HG03139 (cell line): ENCODE measurements at regions not wholly inside any gene's neighbourhood (a gene's known extent, or its start where the extent isn't known, plus 50 kb on each side); places are given as distances from the start of the nearest gene placed in this dataset.

ENCODE experiments used
- ATAC-seq: cut with Tn5 transposase; IDR thresholded peaks from one replicate; pipeline ENCODE4 v1.9.1; 2021; ENCODE audit not compliant: unreplicated experiment

GRCh38 chr15:61545763-61546162 is 316.7 kb upstream of the RORA start:
- ATAC-seq: no peak

DNA sequence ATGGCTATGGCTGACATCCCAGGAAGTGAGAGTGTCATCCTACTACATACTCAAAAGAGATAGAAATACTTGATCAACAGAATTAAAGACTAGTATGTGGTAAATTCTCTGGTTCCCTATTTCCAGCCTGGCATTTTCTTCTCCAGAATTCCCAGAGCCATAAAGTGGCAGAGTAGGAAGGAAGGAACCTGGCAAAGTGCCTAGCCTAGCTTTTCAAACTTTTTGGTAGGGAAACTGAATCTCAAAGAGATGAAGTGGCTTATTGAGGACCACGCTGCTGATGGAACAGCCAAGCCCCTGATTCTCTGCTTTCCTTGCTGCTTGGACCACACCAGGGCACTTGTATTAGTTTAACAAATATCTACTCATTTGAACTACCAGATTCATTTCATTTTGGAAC is 312.4 kb upstream of the RORA start:
- no peak for ATAC-seq

DNA sequence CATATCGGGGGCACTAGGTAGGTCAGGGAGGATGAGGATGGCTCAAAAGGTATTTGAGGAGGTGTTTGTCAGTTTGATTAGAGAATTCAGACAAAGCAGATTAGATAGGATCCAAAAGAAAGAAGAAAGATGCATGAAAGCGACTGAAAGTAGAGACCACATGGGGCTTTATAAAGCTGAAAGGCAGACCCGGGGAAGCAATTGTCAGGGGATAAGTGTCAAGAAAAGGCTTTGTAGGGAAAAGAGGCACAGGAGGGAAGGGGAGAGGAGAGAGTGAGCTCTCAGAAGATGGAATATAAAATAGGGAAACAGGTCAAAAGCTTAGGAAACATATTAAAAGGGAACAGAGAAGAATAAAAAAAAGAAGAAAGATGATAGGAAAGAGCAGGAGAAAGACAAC is 308.2 kb upstream of the RORA start:
- ATAC-seq: no peak

GRCh38 chr15:61534986-61535385 is 305.9 kb upstream of the RORA start:
- ATAC-seq: no peak

DNA sequence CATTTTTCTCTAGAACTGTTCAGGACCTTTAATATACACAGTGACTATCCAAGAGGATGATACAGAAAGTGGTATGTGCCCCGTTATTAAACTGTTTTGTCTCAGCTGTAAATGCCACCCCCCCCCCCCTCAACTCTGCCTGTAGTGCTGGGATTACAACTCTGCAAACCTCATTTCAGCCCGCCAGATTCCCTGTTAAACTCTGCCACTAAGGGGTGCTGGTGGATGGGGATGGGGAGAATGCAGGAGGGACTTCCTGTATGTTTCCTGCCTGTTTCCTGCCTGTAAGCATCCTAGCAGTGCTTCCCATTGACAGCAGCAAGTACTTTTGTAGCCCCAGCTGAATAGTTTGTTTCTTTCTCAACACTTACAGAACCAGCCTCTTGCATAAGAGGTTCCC is 301.7 kb upstream of the RORA start:
- no peak for ATAC-seq

DNA sequence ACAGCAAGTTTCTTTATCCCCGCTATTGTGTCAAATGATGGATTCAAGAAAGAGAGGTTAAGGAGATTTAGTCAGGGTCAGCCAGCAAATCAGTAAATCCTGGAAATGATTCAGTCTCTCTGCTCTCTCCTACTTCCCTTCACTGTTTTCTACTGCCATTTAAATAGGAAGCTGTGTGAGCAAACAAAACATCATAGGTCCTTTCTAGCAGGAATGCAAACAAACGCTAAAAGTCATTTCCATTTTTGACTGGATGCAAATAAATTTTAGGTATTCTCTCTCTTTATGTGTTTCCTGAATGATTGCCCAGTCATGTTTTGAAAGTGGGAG is 299.4 kb upstream of the RORA start:
- no peak for ATAC-seq

DNA sequence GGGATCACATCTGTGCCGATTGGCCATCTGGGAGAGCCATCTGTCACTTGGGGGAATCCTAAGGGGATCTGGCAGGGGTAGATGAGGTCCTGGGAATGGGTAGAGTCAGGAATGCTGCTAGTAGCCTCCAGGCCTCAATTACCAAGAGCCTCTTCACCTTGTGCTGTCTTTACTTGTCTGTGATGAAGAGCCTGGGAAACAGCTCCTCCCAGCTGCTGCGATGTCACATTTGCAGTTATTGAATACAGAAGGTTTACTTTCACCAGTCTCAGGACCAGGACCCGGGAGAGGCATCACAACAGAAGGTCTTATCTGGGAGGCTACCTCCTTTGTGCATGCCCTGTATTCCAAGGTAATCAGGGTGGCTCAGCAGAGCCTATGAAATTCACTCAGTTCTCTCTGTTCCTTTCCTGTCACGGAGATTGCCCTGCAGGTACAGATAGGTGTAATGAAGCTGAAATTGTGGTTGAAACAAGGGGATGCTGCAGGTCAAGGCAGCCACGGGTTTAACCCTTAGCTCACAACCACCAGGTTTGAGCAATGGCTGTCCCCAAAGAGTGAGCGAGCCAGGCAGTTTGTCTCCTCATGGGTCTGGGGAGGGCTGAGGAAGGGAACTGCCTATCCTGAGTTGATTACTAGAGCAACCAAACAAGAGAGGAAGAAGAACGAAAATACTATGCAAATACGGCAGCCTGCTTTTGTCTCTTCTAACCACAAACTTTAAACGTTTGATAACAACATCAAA is 298.9 kb upstream of the RORA start:
- ATAC-seq: no peak

GRCh38 chr15:61524545-61524944 is 295.4 kb upstream of the RORA start:
- ATAC-seq: no peak

- ATAC-seq: no peak
These were observed 295.0 kb upstream of the RORA start for GRCh38 chr15:61524086-61524485.

GRCh38 chr15:61522411-61522810 is 293.3 kb upstream of the RORA start:
- ATAC-seq: no peak

DNA sequence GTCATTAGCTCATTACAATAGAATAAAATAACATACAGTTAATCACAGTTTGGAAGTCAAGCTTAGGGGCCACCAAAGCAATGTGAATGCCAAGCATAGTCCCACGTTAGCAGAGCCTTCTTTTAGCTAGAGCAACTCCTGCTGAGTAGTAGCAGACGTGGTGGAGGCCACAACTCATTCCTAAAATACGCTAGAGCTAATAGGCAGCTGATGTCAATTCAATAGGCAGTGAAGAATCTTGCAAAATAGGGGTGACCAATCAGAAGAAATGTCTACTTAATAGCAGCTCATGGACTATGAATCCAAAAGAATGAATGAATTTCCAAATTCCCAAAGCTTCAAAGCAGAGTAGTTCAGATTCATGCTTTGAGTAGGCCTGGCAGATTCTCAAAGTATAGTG is 292.9 kb upstream of the RORA start:
- no peak for ATAC-seq

- no peak for ATAC-seq
These were observed 290.2 kb upstream of the RORA start for GRCh38 chr15:61519296-61519695.

- no peak for ATAC-seq
These were observed 289.3 kb upstream of the RORA start for GRCh38 chr15:61518191-61518950.

- no peak for ATAC-seq
These were observed 288.7 kb upstream of the RORA start for GRCh38 chr15:61517776-61518175.

DNA sequence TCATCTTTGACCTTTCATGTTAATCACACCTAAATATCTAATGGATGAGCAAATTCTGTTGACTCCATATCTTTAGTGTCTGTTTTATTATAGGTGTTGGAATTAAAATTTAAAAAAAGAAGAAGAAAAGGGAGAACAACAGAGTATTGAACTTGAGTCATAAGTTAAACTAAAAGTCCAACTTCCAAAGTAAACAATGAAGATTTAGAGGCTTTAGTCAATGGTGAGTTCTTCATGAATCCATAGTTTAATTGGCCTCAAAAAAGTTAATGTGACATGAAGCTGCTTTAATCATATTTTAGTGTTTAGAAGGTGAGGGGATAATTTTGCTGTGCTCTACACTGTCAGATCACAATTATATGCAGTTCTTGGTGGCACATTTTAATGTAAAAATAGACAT is 288.2 kb upstream of the RORA start:
- no peak for ATAC-seq

DNA sequence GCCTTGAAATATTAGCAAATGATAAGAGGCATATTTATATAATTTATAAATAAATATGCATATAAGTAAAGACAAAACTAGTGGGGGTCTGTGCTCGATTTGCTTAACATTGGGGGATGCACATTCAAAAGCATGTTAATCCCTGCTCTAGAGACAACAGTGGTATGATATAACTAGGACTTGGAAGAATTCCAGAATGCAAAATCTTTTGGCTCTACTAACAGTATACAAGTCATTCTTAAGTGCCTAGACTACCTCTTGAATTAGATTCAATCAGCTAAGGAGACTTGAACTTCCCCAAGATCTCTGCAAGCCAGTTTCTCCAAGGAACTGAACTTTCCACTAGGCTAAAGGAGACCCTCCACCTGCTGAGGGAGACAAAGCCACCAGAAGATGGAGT is 282.7 kb upstream of the RORA start:
- no peak for ATAC-seq

GRCh38 chr15:61511089-61511488 is 282.0 kb upstream of the RORA start:
- ATAC-seq: no peak

GRCh38 chr15:61509327-61509840 is 280.3 kb upstream of the RORA start:
- ATAC-seq: no peak

DNA sequence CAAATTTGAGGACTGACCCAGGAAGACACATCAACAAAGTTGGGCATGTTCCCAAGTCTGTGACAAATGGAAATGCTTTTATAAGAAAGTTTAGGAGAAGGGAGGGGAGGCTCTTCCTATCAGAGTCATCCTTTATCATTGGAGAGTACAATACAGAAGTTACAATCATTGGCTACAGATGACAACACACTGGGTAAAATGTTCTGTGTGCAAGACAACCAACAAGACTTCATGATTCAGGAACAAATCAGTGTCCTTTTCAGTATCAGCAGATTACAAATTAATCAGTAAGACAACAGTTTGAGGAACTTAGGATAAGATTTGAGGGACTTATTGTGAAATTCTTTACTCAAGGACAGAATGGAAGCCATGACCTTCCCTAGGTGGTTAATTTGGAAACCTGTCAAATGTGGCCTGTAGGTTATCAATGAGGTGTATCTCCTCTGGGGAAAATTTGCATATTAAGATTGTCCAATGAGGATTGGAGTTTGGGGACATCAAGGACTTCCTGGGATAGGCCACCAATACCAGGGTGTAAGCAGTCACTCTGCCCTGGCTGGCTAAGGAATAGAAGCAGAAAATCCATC is 274.4 kb upstream of the RORA start:
- ATAC-seq: no peak

GRCh38 chr15:61501815-61502389 is 272.8 kb upstream of the RORA start:
- no peak for ATAC-seq

DNA sequence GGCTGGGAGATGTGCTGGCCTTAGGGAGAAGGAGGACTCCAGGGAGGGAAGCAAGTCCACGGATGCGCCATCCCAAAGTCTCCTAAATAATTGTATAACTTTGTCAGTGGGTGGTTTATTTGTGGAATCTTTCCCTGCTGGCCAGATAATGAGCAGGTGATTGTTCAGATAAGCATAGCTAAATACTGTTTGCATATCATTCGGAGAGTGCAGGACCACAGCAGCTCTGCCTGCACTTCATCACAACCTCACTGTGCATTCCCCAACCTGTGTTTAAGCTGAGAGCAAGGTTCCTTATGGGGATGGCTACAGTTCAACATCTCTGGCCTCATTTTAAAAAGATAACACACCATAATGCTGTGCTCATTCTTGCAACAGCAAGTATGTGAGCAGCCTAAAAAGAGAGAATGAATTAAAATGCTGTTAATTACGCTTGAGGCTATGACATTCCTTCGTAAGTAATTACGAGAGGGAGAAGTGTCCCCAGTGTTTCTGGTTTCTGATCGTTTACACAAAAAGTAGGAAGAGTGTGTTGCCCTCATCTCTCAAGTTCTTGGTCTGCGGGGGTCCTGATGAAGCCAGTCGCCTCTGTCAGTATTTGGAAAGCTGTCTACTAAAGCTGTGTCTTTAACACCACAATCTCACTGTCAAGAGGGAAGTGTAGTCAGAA is 272.0 kb upstream of the RORA start:
- no peak for ATAC-seq
